ENCODE measurements at regions not wholly inside any gene's neighbourhood (a gene's known extent, or its start where the extent isn't known, plus 50 kb on each side); places are given as distances from the start of the nearest gene placed in this dataset.
"Not testable (repeated sequence)": the region's sequence is repeated elsewhere in the genome, so short reads cannot be mapped to it uniquely, and the experiment has no call there.

GRCh38 chr2:167784084-167784425 is 463.3 kb downstream of the STK39 start:
- peak overlapping the region; percentile 20; the same call in 1 of the 2 replicates for H3K27ac ChIP-seq
- no peak for TF ChIP-seq CTCF (IDR thresholded peaks at IDR 0.05; ENCODE audit: low read depth, low read length)
- no peaks in the 10 kb centered on the region for H3K27me3 ChIP-seq (ENCODE audit: insufficient read depth, low read depth, severe bottlenecking)
- no peak overlapping the region for H3K4me3 ChIP-seq (ENCODE audit: low read depth, low read length)
- no peaks in the 10 kb centered on the region for H3K9me3 ChIP-seq (ENCODE audit: severe bottlenecking)
- no peak for DNase-seq
- H3K36me3 ChIP-seq: no peaks in the 10 kb centered on the region

GRCh38 chr2:167783261-167784083 is 463.9 kb downstream of the STK39 start:
- no peaks in the 10 kb centered on the region for H3K9me3 ChIP-seq (ENCODE audit: severe bottlenecking)
- no peak for TF ChIP-seq CTCF (IDR thresholded peaks at IDR 0.05; ENCODE audit: low read depth, low read length)
- DNase-seq: peak; percentile 73
- peak overlapping the region; percentile 21; the same call in 1 of the 2 replicates for H3K4me3 ChIP-seq (ENCODE audit: low read depth, low read length)
- H3K27me3 ChIP-seq (ENCODE audit: insufficient read depth, low read depth, severe bottlenecking): no peaks in the 10 kb centered on the region
- H3K36me3 ChIP-seq: no peaks in the 10 kb centered on the region
- peak overlapping the region; percentile 20 for H3K27ac ChIP-seq

- H3K27ac ChIP-seq; H3K36me3 ChIP-seq; H3K4me3 ChIP-seq (ENCODE audit: low read depth, low read length); H3K9me3 ChIP-seq (ENCODE audit: severe bottlenecking); H3K27me3 ChIP-seq (ENCODE audit: insufficient read depth, low read depth, severe bottlenecking); DNase-seq: not testable (repeated sequence)
Observed at GRCh38 chr2:167781629-167782028, 465.8 kb downstream of the STK39 start.

GRCh38 chr2:167776359-167776758 is 471.0 kb downstream of the STK39 start:
- no peak for TF ChIP-seq CTCF (IDR thresholded peaks at IDR 0.05; ENCODE audit: low read depth, low read length)
- Histone ChIP-seq H3K36me3 (no peaks in the 10 kb centered on the region), H3K9me3 (ENCODE audit: severe bottlenecking) (no peaks in the 10 kb centered on the region), H3K27ac (no peak overlapping the region), H3K27me3 (ENCODE audit: insufficient read depth, low read depth, severe bottlenecking) (no peaks in the 10 kb centered on the region), H3K4me3 (ENCODE audit: low read depth, low read length) (no peak overlapping the region)
- DNase-seq: no peak

- Histone ChIP-seq H3K27ac (no peak overlapping the region), H3K9me3 (ENCODE audit: severe bottlenecking) (no peaks in the 10 kb centered on the region), H3K4me3 (ENCODE audit: low read depth, low read length) (no peak overlapping the region), H3K36me3 (no peaks in the 10 kb centered on the region), H3K27me3 (ENCODE audit: insufficient read depth, low read depth, severe bottlenecking) (no peaks in the 10 kb centered on the region)
- no peak for DNase-seq
- no peak for TF ChIP-seq CTCF (IDR thresholded peaks at IDR 0.05; ENCODE audit: low read depth, low read length)
Observed at GRCh38 chr2:167771628-167772027, 475.8 kb downstream of the STK39 start.

- Histone ChIP-seq H3K9me3 (ENCODE audit: severe bottlenecking) (no peaks in the 10 kb centered on the region), H3K4me3 (ENCODE audit: low read depth, low read length) (no peak overlapping the region), H3K27me3 (ENCODE audit: insufficient read depth, low read depth, severe bottlenecking) (no peaks in the 10 kb centered on the region), H3K27ac (no peak overlapping the region), H3K36me3 (no peaks in the 10 kb centered on the region)
- DNase-seq: no peak
- TF ChIP-seq CTCF (IDR thresholded peaks at IDR 0.05; ENCODE audit: low read depth, low read length): no peak
Observed at GRCh38 chr2:167769020-167769419, 478.4 kb downstream of the STK39 start.

All from WERI-Rb-1 (cell line).